Stimulated activated CD4-positive, alpha-beta T cell treated with anti-CD3 and anti-CD28 coated beads, Interleukin-2, amount 100 ng/mL, for 48 hours (primary cell): ENCODE measurements at regions not wholly inside any gene's neighbourhood (a gene's known extent, or its start where the extent isn't known, plus 50 kb on each side); places are given as distances from the start of the nearest gene placed in this dataset.

Source experiments
- DNase-seq, 2 donors: peaks; one replicate each; pipeline ENCODE4 v3.0.0-alpha.2; 2020

DNA sequence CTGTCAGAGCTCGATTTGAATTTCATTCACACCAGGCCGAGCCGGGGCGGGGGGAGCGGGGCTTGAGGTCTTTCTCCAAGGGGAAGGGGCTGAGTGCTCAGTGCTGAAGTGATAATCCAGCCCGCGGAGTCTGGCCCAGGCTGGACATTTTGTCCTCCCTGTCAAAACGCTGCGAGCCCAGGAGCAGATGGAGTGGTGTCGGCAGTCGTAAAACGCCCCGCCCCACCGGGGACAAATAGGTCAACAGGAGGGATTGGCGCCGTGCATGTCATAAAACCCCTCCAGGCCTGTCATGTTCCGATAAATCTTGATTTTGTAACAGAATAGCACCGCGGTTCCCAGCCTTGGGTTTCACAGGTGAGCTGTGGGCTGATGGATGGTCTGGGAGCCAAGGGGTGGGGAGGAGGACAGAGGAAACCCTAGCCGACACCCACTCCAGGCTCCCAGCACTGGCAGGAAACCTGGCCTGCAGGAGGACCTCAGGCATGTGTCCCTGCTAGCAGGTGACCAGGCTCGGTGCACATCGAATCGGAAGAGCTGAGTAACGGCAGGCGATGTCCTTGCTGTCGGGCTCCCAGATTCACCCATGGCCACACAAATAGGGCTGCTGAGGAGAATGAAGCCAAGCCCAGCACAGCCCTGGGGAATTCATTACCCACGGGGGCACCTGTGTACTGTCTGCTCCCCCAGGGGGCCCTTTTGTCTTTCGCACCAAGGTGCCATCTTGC is 341.4 kb downstream of the FOXL1 start:
- DNase-seq = no peak

- DNase-seq = no peak
Measured at GRCh38 chr16:86921289-86921688, 342.9 kb downstream of the FOXL1 start.

DNA sequence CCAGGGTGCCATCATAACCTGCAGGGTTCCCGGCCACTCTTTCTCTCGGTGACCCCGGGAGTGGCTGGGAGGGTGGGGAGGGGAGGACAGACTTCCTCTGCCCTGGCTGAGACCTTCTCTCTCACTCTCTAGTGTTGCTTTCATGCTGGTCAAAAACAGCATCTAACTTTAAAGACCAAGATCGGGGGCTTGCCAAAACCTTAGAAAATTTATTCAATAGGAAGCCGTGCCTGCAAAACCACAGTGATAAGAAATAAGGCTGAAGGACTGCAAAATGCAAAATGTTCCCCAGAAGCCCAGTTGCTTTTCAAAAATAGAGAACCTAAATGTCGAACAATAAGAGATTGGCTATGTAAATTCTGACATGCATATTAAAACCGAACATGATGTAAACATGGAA is 344.0 kb downstream of the FOXL1 start:
- no peak for DNase-seq

- no peak for DNase-seq
Measured at GRCh38 chr16:86923656-86924055, 345.3 kb downstream of the FOXL1 start.

DNA sequence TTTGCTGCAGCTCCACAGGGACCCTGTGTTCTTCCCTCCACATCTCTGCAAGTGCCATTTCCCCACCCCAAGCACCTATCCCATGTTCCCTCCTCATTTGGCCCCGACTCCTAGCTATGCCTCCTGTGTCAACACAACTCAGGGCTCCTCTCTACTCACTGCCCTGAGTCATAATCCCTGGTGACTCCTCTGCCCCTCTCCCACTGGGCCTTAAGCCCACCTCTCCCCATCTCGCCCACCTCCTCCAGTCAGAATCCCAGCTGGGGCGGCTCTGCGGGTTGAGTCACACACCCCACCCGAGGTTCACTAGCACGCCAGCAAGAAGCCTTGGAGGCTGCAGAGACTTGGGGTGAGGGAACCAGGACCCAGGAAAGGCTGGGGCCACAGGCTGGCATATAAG is 346.2 kb downstream of the FOXL1 start:
- no peak for DNase-seq

- no peak for DNase-seq
Measured at GRCh38 chr16:86925067-86925791, 346.9 kb downstream of the FOXL1 start.

- DNase-seq = no peak
Measured at GRCh38 chr16:86926181-86927094, 348.1 kb downstream of the FOXL1 start.

DNA sequence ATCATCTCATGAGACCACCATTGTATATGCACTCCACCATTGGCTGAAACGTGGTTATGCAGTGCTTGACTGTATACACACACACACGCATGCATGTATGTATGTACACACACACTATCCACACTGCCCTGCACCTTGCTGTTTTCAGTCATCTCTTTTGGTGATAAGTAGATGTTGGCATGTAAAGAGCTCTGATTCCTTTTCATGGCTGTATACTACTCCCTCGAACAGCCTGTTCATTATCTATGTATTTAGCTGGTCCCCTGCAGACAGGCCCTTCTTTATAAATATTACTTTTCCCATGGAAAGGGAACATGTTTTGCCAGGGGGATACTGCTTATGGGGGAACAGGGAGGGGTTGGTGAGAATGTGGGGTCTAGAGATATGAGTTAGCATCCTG is 349.4 kb downstream of the FOXL1 start:
- no peak for DNase-seq

DNA sequence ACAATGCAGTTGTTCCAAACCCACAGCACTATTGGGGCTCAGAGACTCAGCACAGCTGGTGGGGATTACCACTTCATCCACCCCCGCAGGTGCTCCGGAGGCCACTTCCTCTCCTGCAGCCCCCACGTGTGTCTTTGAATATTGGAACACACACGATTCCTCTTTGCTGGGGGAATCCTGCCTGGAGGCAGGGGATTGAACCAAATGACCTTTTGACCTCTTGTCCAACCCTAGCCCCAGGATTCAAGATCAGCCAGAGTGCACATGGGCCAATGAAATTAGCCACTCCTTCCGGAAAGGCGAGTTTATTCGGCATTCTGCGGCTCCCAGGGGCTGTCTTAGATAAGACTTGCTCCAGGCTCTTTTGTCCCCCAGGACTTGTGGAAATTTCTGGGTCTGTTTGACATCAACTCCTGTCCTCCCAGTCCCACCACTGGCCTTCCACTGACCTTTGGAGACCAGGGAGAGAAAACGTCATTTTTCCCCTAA is 350.2 kb downstream of the FOXL1 start:
- no peak for DNase-seq

- no peak for DNase-seq
Measured at GRCh38 chr16:86929057-86929871, 350.9 kb downstream of the FOXL1 start.

DNA sequence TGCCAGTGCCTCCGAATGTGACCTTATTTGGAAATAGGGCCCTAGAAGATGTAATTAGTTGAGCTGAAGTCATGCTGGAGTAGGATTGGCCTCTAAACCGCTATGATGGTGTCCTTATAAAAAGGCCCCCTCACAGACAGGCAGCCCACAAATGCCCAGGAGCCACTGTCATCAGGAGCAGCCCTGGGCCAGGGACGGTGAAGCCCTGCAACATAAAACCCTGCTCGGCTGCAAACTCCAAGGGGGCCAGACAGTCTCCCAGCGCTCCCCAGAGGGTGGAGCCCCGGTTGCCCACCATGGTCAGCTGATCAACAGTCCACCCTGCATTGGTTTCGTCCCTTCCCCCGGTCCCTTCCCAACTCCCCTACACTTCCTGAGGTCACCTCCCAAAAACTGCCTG is 351.7 kb downstream of the FOXL1 start:
- DNase-seq = no peak

DNA sequence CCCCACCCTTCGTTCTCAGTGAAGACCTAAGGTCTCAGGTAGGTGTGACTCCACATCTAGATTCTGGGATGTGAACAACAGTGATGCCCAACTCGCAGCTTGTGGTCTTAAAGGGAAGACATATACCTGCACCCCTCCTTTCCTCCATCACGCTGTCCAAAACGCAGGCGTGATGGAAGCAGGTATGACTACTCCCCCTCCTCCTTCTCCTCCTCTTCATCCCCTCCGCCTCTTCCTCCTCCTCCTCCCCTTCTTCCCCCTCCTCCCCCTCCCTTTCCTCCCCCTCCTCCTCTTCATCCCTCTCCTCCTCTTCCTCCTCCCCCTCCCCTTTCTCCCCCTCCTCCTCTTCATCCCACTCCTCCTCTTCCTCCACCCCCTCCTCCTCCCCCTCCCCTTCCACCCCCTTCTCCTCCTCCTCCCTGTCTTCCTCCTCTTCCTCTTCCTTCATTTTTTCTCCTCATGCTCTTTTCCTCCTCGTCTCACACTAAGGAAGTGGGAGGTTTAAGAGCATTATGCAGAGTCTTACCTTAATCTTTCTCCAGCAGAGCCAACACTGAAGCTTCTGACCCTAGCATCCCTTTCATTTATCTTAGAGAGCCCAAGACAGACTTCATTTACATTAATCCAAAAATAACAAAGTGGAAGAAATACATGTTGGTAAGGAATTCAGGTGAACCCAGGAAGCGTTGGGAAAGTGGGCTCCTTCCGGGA is 352.5 kb downstream of the FOXL1 start:
- no peak for DNase-seq

GRCh38 chr16:86931410-86931941 is 353.1 kb downstream of the FOXL1 start:
- DNase-seq = no peak

DNA sequence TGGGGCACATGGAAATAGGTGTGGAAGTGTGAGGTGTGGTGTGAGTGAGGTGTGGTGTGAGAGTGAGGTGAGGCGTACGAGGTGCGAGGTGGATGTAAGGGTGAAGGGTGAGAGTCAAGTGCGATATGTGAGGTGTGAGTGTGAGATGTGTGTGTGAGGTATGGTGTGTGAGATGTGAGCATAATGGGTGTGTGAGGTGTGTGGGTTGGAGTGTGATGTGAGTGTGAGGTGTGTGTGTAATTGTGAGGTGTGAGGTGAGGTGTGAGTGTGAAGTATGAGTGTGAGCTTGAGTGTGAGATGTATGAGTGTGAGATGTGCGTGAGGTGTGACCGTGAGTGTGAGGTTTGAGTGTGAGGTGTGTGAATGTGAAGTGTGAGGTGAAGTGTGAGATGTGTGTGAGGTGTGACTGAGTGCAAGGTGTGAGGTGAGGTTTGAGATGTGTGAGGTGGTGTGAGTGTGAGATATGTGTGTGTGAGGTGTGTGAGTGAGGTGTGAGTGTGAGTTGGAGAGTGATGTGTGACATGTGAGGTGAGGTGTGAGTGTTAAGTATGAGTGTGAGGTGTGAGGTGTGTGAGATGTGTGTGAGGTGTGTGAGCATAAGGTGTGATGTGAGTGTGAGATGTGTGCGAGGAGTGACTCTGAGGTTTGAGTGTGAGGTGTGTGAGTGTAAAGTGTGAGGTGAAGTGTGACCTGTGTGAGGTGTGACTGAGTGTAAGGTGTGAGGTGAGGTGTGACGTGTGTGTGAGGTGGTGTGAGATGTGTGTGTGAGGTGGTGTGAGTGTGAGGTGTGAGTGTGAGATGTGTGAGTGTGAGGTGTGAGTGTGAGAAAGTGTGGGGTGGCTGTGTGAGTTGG is 354.0 kb downstream of the FOXL1 start:
- DNase-seq = no peak

GRCh38 chr16:86934581-86935375 is 356.4 kb downstream of the FOXL1 start:
- DNase-seq = no peak

- DNase-seq = no peak
Measured at GRCh38 chr16:86939609-86940008, 361.3 kb downstream of the FOXL1 start.

- no peak for DNase-seq
Measured at GRCh38 chr16:86941731-86942130, 363.4 kb downstream of the FOXL1 start.

DNA sequence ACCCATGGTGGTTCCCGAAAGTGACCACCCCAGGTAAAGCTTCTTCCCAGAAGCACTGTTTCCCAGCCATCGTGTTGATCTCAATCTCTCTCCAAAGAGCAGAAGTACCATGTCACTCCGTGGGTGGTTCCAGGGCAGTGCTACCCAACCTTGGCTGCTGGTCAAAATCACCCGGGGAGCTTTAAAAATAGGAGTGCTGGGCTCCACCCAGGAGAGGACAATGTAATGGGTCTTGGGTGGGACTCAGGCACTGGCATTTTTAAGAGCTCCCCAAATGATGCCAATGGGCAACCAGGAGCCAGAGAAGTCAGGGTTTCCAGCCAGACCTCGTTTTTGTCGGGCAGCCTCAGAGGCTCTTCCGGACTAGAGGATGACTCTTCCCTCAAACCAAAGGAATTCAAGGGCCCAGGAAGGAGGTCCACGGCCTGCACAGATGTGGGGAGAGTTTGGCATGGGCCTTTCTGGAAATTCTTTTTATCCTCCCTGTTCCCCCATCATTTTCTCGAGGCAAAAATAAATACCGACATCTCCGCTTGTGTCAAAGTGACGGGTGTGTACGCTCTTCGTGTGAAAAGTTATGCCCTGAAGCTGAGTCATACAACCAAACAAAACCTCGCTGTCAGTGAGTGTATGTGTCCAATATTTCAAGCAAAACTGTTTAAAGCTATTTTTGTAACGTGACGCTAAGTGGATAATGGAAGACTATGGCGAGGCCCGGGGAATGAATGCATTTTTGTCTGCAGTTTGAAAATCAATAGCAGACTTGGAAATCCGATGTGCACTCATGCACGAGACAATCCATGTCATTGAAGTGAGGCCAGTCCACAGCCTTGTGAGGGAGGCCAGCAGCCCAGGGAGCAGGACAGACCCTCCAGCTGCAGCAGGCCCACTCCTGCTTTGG is 364.1 kb downstream of the FOXL1 start:
- DNase-seq = no peak
